Kidney tubule cell (primary cell): ENCODE measurements at regions not wholly inside any gene's neighbourhood (a gene's known extent, or its start where the extent isn't known, plus 50 kb on each side); places are given as distances from the start of the nearest gene placed in this dataset.
"Not testable (repeated sequence)": the region's sequence is repeated elsewhere in the genome, so short reads cannot be mapped to it uniquely, and the experiment has no call there.

Experiments used
- DNase-seq: peaks from one replicate; pipeline ENCODE4 v3.0.0-alpha.2; 2018; ENCODE audit warnings: low spot score

- DNase-seq, result no peak
These were observed 405.2 kb downstream of the ARL4A start for GRCh38 chr7:13092708-13093005.

DNA sequence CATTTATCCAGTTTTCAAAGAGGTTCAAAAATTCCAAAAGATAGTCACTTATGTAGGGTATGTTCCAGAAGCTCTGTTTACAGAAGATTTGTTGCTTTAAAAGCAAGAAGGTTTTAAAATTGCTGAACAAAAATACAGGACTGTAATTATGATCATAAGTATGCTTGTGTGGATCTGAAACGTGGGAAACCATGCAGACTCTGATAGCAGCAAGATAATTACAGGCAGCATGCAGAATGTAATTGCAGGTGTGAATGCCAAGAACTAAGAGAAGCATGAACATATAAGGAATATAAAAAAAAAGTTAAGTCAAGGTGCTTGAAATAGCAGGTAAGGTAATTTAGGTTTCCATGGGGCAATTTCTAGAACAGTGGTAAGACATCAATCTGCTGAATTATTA is 405.7 kb downstream of the ARL4A start:
- DNase-seq, result no peak

- no peak for DNase-seq
These were observed 410.1 kb downstream of the ARL4A start for GRCh38 chr7:13097499-13097898.

DNA sequence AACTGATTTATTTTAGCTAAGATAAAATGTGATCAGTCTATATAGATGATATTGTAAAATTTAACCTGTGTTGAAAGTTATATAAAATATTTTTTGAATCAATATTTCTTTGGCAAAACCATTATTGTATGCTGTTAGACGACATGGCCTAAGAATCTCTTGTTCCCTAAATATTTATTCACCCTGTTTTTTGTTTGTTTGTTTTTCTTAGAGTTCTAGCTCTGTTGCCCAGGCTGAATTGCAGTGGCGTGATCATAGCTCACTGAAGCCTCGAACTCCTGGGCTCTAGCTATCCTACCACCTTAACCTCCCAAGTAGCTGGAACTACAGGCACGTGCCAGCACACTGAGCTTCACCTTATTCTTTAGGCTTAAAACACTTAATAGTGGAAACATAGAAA is 410.7 kb downstream of the ARL4A start:
- no peak for DNase-seq

DNA sequence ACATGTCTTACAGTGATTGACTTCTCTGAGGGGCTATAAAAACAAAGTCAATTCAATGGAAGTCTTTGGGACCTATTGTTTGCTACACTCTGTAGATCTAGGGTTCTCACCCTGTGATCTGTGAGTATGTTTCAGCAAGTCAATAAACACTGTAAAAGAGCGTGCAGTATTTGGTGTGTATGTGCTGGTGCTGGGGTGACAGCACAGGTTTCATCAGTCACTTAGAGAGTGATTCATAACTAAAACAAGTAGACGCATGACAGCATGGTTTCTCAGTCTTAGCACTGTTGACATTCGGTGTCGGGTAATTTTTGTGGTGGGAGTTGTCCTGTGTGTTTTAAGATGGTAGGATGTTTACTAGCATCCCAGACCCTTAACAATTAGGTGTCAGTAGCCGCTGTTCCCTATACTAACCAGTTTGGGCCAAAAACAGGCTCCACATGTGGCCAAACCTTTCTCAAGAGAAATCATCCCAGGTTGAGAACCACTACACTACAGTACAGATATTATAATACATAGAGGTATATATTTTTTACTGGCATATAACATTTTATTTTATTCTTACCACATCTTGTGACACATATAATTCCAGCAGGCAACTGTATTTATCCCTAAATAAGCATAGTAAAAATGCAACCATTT is 411.8 kb downstream of the ARL4A start:
- DNase-seq, result peak; percentile 58

DNA sequence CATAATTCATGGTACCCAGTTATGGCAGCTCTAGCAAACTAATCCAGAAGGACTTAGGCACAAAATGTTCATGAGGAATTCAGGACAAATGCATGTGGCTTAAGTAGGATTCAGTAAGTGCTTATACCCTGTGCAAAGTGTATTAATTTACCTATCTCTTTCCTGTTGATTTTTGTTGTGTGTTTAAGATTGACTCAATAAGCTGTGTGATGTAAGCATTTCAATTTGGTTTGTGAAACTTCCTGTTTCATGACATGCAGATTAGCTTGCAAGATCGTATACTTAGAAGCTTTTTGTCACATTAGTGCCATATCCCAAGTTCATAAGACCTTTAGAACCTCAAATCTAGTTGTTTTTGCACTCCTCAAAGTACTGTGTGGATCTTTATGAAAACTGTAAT is 416.7 kb downstream of the ARL4A start:
- no peak for DNase-seq

DNA sequence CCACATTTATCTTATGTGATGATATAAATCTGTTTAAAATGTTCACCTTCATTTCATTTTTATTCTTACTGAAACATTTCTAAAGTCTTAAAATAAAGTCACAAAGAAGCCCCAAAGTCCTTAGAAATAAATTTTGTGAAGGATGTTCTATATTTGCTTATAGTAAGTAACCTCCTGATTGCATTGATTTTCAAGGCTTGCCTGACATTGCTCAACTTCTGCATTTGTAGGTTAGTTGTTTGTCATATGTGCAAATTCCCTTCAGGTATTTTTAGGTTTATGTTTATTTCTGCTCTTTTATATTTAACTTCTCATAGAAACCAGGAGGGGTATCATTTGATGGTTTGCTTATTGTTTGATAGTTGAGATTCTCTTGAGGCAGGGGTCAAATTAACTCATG is 417.8 kb downstream of the ARL4A start:
- no peak for DNase-seq

- no peak for DNase-seq
These were observed 419.1 kb downstream of the ARL4A start for GRCh38 chr7:13106513-13106912.

- no peak for DNase-seq
These were observed 419.9 kb downstream of the ARL4A start for GRCh38 chr7:13107291-13107690.

- no peak for DNase-seq
These were observed 420.6 kb downstream of the ARL4A start for GRCh38 chr7:13108061-13108460.

DNA sequence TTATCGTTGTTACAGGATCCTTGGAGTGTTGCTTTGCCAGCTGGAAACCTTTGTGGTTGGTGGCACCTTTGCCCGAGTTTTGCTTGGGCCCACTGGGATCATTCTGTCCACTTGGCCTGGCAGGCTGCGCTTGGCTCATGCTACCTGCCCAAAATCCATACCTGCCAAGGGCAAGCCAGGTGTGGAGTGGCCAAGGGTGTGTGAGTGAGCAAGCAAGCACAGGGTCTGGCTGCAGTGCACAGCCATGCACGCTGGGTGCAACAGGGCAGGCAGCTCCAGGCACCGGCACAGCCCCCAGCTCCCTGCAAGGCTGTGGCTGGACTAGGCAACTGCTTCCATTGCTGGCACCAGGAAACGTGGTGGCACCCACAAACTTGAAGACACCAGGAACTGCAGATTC is 421.8 kb downstream of the ARL4A start:
- no peak for DNase-seq

GRCh38 chr7:13110107-13110506 is 422.7 kb downstream of the ARL4A start:
- DNase-seq, result no peak

- DNase-seq, result peak; percentile 58
These were observed 423.8 kb downstream of the ARL4A start for GRCh38 chr7:13111230-13111629.

GRCh38 chr7:13114240-13114639 is 426.8 kb downstream of the ARL4A start:
- DNase-seq, result not testable (repeated sequence)

DNA sequence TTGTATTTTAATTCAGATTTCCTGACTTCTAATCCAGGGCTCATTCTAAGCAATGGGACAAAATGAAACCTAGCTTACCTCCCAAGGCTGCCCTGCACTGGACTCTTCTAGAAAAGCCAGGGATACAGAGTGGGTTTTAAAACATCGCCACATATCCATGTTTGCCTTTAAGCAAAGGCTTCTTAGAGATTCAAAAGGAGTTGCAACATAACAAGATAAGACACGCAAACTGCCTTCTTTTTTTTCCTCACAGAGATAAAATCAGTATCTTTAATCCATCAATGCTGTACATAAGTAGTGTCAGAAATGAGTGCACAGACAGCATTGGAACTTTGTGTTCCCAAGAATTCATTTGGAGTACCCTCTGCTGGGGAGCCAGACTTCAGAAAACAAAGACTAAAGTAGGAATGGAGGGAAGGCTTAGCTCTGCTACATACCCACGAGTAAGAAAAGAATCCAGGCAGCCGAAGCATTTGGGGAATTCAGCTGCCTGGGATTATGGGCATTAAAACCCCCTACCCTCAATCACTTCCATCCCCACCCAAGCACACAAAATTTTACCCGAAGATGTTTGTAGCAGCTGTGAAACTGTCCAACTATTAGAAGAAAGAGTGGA is 427.8 kb downstream of the ARL4A start:
- DNase-seq, result no peak

GRCh38 chr7:13115855-13116254 is 428.4 kb downstream of the ARL4A start:
- no peak for DNase-seq

DNA sequence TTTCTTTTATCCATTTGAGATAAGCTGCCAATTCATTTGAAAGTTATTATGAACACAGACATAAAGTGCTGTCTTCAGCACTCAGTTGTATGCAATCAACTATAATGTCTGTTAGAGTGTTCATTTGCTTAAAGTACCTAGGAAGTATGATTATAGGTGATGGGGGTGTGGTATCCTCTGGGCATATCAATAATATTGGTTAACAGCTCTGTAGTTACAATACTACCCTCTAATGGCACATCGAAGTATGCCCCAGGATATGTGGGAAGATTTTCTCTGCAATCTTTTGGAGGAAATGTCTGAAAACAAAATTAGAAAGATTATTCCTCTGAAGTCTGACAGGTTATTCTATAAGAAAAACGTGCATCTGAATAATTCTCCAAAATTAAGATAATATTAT is 429.7 kb downstream of the ARL4A start:
- peak; percentile 10 for DNase-seq

GRCh38 chr7:13117592-13117991 is 430.2 kb downstream of the ARL4A start:
- no peak for DNase-seq

- DNase-seq, result not testable (repeated sequence)
These were observed 437.2 kb downstream of the ARL4A start for GRCh38 chr7:13124629-13125028.

DNA sequence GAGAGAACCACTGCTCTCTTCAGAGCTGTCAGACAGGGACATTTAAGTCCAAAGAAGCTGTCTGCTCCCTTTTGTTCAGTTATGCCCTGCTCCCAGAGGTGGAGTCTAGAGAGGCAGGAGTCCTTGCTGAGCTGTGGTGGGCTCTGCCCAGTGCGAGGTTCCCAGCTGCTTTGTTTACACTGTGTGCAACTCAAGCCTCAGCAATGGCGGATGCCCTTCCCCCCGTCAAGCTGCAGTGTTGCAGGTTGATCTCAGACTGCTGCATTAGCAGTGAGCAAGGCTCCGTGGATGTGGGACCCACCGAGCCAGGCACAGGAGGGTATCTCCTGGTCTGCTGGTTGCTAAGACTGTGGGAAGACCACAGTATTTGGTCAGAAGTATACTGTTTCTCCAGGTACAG is 438.9 kb downstream of the ARL4A start:
- no peak for DNase-seq

- no peak for DNase-seq
These were observed 442.9 kb downstream of the ARL4A start for GRCh38 chr7:13130321-13130720.

DNA sequence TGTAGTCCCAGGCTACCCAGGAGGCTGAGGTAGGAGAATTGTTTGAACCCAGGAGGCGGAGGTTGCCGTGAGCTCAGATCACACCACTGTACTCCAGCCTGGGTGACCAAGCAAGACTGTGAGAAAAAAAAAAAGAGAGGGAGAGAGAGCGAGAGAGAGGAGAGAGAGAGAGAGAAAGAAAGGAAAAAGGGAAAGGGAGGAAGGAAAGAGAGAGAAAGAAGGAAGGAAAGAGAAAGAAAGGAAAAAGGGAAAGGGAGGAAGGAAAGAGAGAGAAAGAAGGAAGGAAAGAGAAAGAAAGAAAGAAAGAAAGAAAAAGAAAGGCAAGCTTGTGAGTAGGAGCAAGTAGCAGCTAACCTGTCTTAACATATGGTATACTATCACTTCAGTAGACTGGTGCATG is 443.5 kb downstream of the ARL4A start:
- DNase-seq, result not testable (repeated sequence)

DNA sequence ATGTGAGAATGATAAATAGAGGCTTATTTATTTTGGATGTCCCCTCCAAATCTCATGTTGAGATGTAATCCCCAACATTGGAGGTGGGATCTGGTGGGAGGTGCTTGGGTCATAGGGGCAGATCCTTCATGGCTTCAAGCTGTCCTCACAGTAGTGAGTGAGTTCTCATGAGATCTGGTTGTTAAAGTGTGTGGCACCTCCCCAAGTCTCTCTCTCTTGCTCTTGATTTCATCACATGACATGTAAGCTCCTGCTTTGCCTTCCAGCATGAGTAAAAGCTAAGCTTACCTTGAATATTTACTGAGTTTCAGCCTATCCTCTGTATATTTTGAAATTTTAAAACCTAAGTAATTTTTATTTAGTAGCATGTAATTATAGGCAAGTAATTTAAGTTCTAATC is 444.9 kb downstream of the ARL4A start:
- DNase-seq, result no peak

GRCh38 chr7:13136345-13136744 is 448.9 kb downstream of the ARL4A start:
- DNase-seq, result not testable (repeated sequence)
